Upper lobe of right lung (tissue), 1 donor: ENCODE measurements at regions not wholly inside any gene's neighbourhood (a gene's known extent, or its start where the extent isn't known, plus 50 kb on each side); places are given as distances from the start of the nearest gene placed in this dataset.

ENCODE experiments used
- ATAC-seq: fragments of 200-7000 bp; cut with Tn5 transposase; one replicate; pipeline ENCODE4 v1.9.1; 2020; ENCODE audit warnings: mild to moderate bottlenecking, moderate library complexity
- DNase-seq: peaks from one replicate; pipeline ENCODE4 v3.0.0-alpha.2; 2020
- H3K27ac ChIP-seq: fragments of 200-600 bp; one replicate; pipeline ENCODE4 v1.8.0; 2022
- H3K27me3 ChIP-seq: fragments of 200-600 bp; one replicate; pipeline ENCODE4 v1.8.0; 2022; ENCODE audit warnings: mild to moderate bottlenecking
- H3K36me3 ChIP-seq: fragments of 200-600 bp; one replicate; pipeline ENCODE4 v1.8.0; 2022
- H3K4me1 ChIP-seq: fragments of 200-600 bp; one replicate; pipeline ENCODE4 v1.8.0; 2022
- H3K4me3 ChIP-seq: fragments of 200-600 bp; one replicate; pipeline ENCODE4 v1.8.0; 2022; ENCODE audit warnings: mild to moderate bottlenecking
- H3K9me3 ChIP-seq: fragments of 200-600 bp; one replicate; pipeline ENCODE4 v1.8.0; 2022
- CTCF ChIP-seq: fragments of 200-600 bp; IDR thresholded peaks from one replicate; pipeline ENCODE4 v1.8.0; 2022; ENCODE audit warnings: antibody characterized with exemption
- intact Hi-C: fragments of 100-400 bp; cut with DNase I; formaldehyde crosslinking; loops from one replicate; pipeline ENCODE4 v1.11.0; 2022
- donor health status: DM: no; HTN: yes; CAD: no; lungs with severe emphysema.

DNA sequence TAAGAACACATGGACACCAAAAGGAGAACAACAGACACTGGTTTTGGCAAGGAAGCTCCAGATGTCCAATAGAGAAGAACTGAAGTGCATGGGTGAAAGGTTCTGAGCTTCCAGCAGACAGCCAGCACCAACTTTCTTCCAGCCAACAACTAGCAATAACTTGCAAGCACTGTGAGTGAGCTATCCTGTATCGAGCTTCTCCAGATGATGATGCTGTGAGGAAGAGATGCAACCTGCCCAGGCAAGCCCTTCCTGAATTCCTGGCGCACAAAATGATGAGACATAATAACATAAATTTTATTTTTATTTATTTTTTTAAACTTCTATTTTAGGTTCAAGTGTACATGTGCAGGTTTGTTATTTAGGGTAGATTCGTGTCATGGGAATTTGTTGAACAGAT lies 692.1 kb downstream of the DNAJB9 start:
- Histone ChIP-seq H3K36me3 (no peaks in the 10 kb centered on the region), H3K9me3 (no peaks in the 10 kb centered on the region), H3K27ac (no peak overlapping the region), H3K27me3 (no peaks in the 10 kb centered on the region), H3K4me1 (no peaks in the 10 kb centered on the region), H3K4me3 (no peak overlapping the region)
- no peak for DNase-seq
- TF ChIP-seq CTCF, result no peak
- ATAC-seq, result no peak
- intact Hi-C loops, result no loop called here

GRCh38 chr7:109266610-109267009 lies 696.9 kb downstream of the DNAJB9 start:
- Histone ChIP-seq H3K36me3 (no peaks in the 10 kb centered on the region), H3K9me3 (no peaks in the 10 kb centered on the region), H3K27me3 (no peaks in the 10 kb centered on the region), H3K4me3 (no peak overlapping the region), H3K4me1 (no peaks in the 10 kb centered on the region), H3K27ac (no peak overlapping the region)
- intact Hi-C loops, result no loop called here
- no peak for DNase-seq
- no peak for TF ChIP-seq CTCF
- no peak for ATAC-seq

DNA sequence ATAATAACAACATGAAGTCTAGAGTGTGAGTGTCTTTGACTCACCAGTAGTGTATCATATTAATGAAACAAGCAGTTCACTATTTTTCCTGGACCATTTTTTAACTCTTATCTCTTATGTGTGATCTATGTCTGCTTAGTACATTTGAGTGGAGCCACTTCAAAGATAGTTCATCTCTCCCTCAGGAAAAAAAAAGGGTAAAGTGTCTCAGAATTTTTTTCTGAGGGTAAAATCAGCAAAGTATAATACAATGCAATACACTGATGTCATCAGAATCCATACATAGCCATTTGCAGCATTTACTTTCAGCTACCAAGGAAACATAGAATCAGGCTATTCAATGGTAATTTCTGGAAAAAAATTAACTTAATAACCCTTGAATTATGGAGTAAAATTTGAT lies 706.7 kb downstream of the DNAJB9 start:
- Histone ChIP-seq H3K4me3 (no peak overlapping the region), H3K27ac (no peak overlapping the region), H3K9me3 (no peaks in the 10 kb centered on the region), H3K36me3 (no peaks in the 10 kb centered on the region), H3K4me1 (no peaks in the 10 kb centered on the region), H3K27me3 (no peaks in the 10 kb centered on the region)
- ATAC-seq, result no peak
- no peak for DNase-seq
- intact Hi-C loops, result no loop called here
- no peak for TF ChIP-seq CTCF

DNA sequence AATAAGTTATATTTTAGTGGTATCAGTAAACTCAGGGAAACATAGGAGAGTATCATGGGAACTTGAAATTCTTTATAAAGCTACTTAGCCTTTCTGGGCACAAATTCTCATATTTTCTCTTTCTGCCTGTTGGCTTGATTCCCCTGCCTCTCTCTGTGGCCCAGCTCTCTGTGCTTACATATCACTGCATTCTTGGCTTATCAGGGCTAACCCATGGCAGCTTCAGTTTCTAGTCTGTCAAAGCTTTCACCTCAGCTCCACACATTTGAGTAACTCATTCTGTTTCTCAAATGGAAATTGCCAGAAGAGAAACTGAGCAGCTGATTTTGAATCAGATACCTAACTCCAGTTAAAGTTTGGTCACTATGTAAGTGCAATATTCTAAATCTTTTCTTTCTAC lies 713.1 kb downstream of the DNAJB9 start:
- Histone ChIP-seq H3K9me3 (no peaks in the 10 kb centered on the region), H3K27me3 (no peaks in the 10 kb centered on the region), H3K4me1 (no peaks in the 10 kb centered on the region), H3K4me3 (no peak overlapping the region), H3K27ac (no peak overlapping the region), H3K36me3 (no peaks in the 10 kb centered on the region)
- DNase-seq (no peak), ATAC-seq (no peak)
- intact Hi-C loops, result no loop called here
- TF ChIP-seq CTCF, result no peak

- no peak for TF ChIP-seq CTCF
- DNase-seq (no peak), ATAC-seq (no peak)
- H3K27me3 ChIP-seq, result no peaks in the 10 kb centered on the region
- H3K9me3 ChIP-seq, result no peaks in the 10 kb centered on the region
- no peak overlapping the region for H3K4me3 ChIP-seq
- intact Hi-C loops, result no loop called here
- no peaks in the 10 kb centered on the region for H3K36me3 ChIP-seq
- H3K27ac ChIP-seq, result no peak overlapping the region
- no peaks in the 10 kb centered on the region for H3K4me1 ChIP-seq
Measured at GRCh38 chr7:109284943-109285342, 715.3 kb downstream of the DNAJB9 start.

DNA sequence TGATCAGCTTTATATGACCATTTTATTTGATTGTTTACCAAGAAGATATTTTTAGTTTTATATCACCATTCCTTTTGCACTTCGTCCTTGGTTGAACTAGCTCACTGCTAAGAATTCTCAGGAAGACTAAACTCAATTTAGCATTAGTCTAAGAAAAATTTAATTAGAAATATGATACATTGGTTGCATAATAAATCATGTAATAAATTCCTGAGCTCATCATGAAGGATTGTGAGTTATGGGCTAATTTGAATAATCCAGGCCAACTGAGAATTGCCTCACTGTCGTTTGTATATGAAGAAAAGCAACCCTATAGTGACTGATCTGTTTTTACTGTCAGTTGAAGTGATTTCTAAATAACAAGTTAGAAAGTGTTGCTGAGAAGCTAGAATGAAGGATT lies 725.5 kb downstream of the DNAJB9 start:
- no peaks in the 10 kb centered on the region for H3K9me3 ChIP-seq
- H3K27me3 ChIP-seq, result no peaks in the 10 kb centered on the region
- no peak overlapping the region for H3K27ac ChIP-seq
- H3K36me3 ChIP-seq, result no peaks in the 10 kb centered on the region
- intact Hi-C loops, result no loop called here
- no peak for TF ChIP-seq CTCF
- no peak overlapping the region for H3K4me3 ChIP-seq
- ATAC-seq (no peak), DNase-seq (no peak)
- no peaks in the 10 kb centered on the region for H3K4me1 ChIP-seq
